Keratinocyte (primary cell): ENCODE measurements at regions not wholly inside any gene's neighbourhood (a gene's known extent, or its start where the extent isn't known, plus 50 kb on each side); places are given as distances from the start of the nearest gene placed in this dataset.

Source experiments
- DNase-seq: peaks from one replicate; pipeline ENCODE4 v3.0.0-alpha.2; 2011; ENCODE audit warnings: low read depth, missing footprints, low spot score
- FAIRE-seq: peaks from 2 replicates; lab custom pipeline; 2011; peaks lifted over from hg19 to GRCh38; lab: Jason Lieb, UNC
- H2AFZ ChIP-seq: 2 replicates; pipeline ENCODE4 v1.6.0; 2012; ENCODE audit warnings: low read length, control low read depth, inconsistent platforms; ENCODE audit not compliant: control insufficient read depth
- H3K27ac ChIP-seq: 2 replicates; pipeline ENCODE4 v1.5.1; 2011; ENCODE audit warnings: low read length; ENCODE audit not compliant: control insufficient read depth, insufficient read depth
- H3K27me3 ChIP-seq: 3 replicates; pipeline ENCODE4 v1.6.0; 2011; ENCODE audit warnings: low read length; ENCODE audit not compliant: control insufficient read depth, insufficient read depth; ENCODE audit errors: extremely low read depth
- H3K36me3 ChIP-seq, 2 experiments: 2 replicates in 1 of 2; 3 replicates in 1 of 2; pipeline ENCODE4 v1.5.1; 2011; ENCODE audit warnings: low read length in 2 of 2, mild to moderate bottlenecking in 1 of 2; ENCODE audit not compliant: control insufficient read depth in 2 of 2, insufficient read depth in 2 of 2; ENCODE audit errors: extremely low read depth in 1 of 2
- H3K4me1 ChIP-seq: 3 replicates; pipeline ENCODE4 v1.5.1; 2011; ENCODE audit warnings: low read length; ENCODE audit not compliant: control insufficient read depth, insufficient read depth; ENCODE audit errors: extremely low read depth
- H3K4me2 ChIP-seq: 3 replicates; pipeline ENCODE4 v1.6.0; 2011; ENCODE audit warnings: low read depth, low read length; ENCODE audit not compliant: control insufficient read depth, insufficient read depth; ENCODE audit errors: extremely low read depth
- H3K4me3 ChIP-seq, 3 experiments: fragments of 200-600 bp in 1 of 3; sonication (generic) in 1 of 3; 2 replicates in 2 of 3; 3 replicates in 1 of 3; pipeline ENCODE4 v1.5.1; 2011 to 2016; ENCODE audit warnings: low read length in 3 of 3, mild to moderate bottlenecking in 3 of 3, control low read depth in 2 of 3, inconsistent platforms in 1 of 3, low read depth in 1 of 3, mixed read lengths in 1 of 3, mixed run types in 1 of 3, moderate library complexity in 1 of 3; ENCODE audit not compliant: control insufficient read depth in 2 of 3, insufficient read depth in 2 of 3; ENCODE audit errors: extremely low read depth in 1 of 3
- H3K79me2 ChIP-seq: 2 replicates; pipeline ENCODE4 v1.6.0; 2012; ENCODE audit warnings: low read length; ENCODE audit not compliant: control insufficient read depth, insufficient read depth
- H3K9ac ChIP-seq: 3 replicates; pipeline ENCODE4 v1.6.0; 2011; ENCODE audit warnings: low read length; ENCODE audit not compliant: control insufficient read depth, insufficient read depth; ENCODE audit errors: extremely low read depth
- H3K9me1 ChIP-seq: 3 replicates; pipeline ENCODE4 v1.6.0; 2011; ENCODE audit warnings: low read length; ENCODE audit not compliant: control insufficient read depth, insufficient read depth; ENCODE audit errors: extremely low read depth
- H3K9me3 ChIP-seq: 2 replicates; pipeline ENCODE4 v1.5.1; 2012; ENCODE audit warnings: low read depth, low read length; ENCODE audit not compliant: control insufficient read depth
- H4K20me1 ChIP-seq: 3 replicates; pipeline ENCODE4 v1.6.0; 2011; ENCODE audit warnings: low read length; ENCODE audit not compliant: control insufficient read depth, insufficient read depth; ENCODE audit errors: extremely low read depth
- CTCF ChIP-seq, 3 experiments: IDR thresholded peaks in 1 of 3; conservative IDR thresholded peaks in 1 of 3; optimal IDR thresholded peaks in 1 of 3; 2 replicates in 2 of 3; 3 replicates in 1 of 3; pipeline versions ENCODE3 to v1.5.1; 2011; ENCODE audit warnings: low read length in 3 of 3, mild to moderate bottlenecking in 3 of 3, moderate library complexity in 2 of 3, control low read depth in 1 of 3, inconsistent platforms in 1 of 3; ENCODE audit not compliant: insufficient read depth in 2 of 3; ENCODE audit errors: extremely low read depth in 1 of 3
- EZH2 ChIP-seq: IDR thresholded peaks from one replicate; pipeline ENCODE4 v1.6.1; 2012; ENCODE audit warnings: inconsistent platforms, mild to moderate bottlenecking, low read length, moderate library complexity
- dilution Hi-C: fragments of 300-500 bp; cut with MboI; formaldehyde crosslinking; loops from one replicate; pipeline ENCODE4 v1.7.0; 2020; ENCODE audit warnings: low sequenced_read_pairs; ENCODE audit not compliant: extremely low pct_ligation_motif_present

DNA sequence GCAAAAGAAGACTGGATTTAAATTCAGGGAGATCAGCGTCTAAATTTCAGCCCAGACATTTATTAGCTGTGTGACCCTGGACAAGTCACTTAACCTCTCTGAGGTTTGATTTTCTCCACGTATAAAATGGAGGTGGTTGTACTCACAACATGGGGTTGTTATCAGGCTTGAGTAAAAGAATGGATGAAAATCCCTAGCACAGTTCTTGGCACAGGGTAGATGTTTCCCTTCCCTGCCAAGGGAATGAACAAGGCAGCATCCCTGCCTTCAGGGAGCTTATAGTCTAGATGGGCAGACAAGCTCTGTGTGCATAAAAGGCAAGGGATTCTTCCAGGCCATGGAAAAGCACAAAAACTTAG lies 50.2 kb upstream of the MRPS22 start:
- FAIRE-seq (no peak), DNase-seq (no peak)
- Histone ChIP-seq H3K4me3 (no peak overlapping the region), H3K4me1 (no peaks in the 10 kb centered on the region), H3K4me2 (no peak overlapping the region), H3K9ac (no peak overlapping the region), H3K27ac (no peak overlapping the region), H2AFZ (no peak overlapping the region), H3K79me2 (no peaks in the 10 kb centered on the region), H4K20me1 (no peaks in the 10 kb centered on the region), H3K9me3 (no peaks in the 10 kb centered on the region), H3K27me3 (no peaks in the 10 kb centered on the region), H3K36me3 (no peaks in the 10 kb centered on the region), H3K9me1 (no peaks in the 10 kb centered on the region)
- dilution Hi-C loops = no loop called here
- TF ChIP-seq EZH2 (no peak), CTCF (optimal IDR thresholded peaks at IDR 0.05 in 1 of 3, IDR thresholded peaks at IDR 0.05 in 1 of 3, conservative IDR thresholded peaks at IDR 0.05 in 1 of 3; ENCODE audit: extremely low read depth in 1 of 3, insufficient read depth in 2 of 3, low read length in 3 of 3) (no peak)
